Activated CD8-positive, alpha-beta T cell treated with anti-CD3 and anti-CD28 coated beads for 36 hours (primary cell): ENCODE measurements at regions not wholly inside any gene's neighbourhood (a gene's known extent, or its start where the extent isn't known, plus 50 kb on each side); places are given as distances from the start of the nearest gene placed in this dataset.

Experiments
- ATAC-seq: fragments of 200-7000 bp; cut with Tn5 transposase; one replicate; pipeline ENCODE4 v1.10.0; 2021; ENCODE audit warnings: mild to moderate bottlenecking, moderate library complexity
- CTCF ChIA-PET: fragments of 350-600 bp; sonication (Branson Sonifier 250); formaldehyde crosslinking; loops from one replicate; lab custom pipeline; 2021; ENCODE audit warnings: antibody characterized with exemption; lab: Charles Lee
- POLR2A ChIA-PET: fragments of 350-600 bp; sonication (Branson Sonifier 250); formaldehyde crosslinking; loops from one replicate; lab custom pipeline; 2021; ENCODE audit warnings: antibody characterized with exemption; lab: Charles Lee
- DNase-seq: peaks from one replicate; pipeline ENCODE4 v3.0.0-alpha.2; 2020
- H3K27ac Mint-ChIP-seq: one replicate; pipeline ENCODE4 v1.8.0; 2021; ENCODE audit warnings: mild to moderate bottlenecking, mixed read lengths
- H3K27me3 Mint-ChIP-seq: one replicate; pipeline ENCODE4 v1.8.0; 2021; ENCODE audit warnings: mixed read lengths
- H3K36me3 Mint-ChIP-seq: one replicate; pipeline ENCODE4 v1.8.0; 2021; ENCODE audit warnings: low read depth, mixed read lengths
- H3K4me1 Mint-ChIP-seq: one replicate; pipeline ENCODE4 v1.8.0; 2021; ENCODE audit warnings: low read depth, mixed read lengths
- H3K4me3 Mint-ChIP-seq: one replicate; pipeline ENCODE4 v1.8.0; 2021; ENCODE audit warnings: mild to moderate bottlenecking, moderate library complexity, mixed read lengths
- H3K9me3 Mint-ChIP-seq: one replicate; pipeline ENCODE4 v1.8.0; 2021; ENCODE audit warnings: mixed read lengths
- CTCF ChIP-seq: fragments of 200-600 bp; IDR thresholded peaks from one replicate; pipeline ENCODE4 v1.8.0; 2022; ENCODE audit warnings: antibody characterized with exemption, mild to moderate bottlenecking
- intact Hi-C: fragments of 100-400 bp; cut with micrococcal nuclease; formaldehyde crosslinking; loops from one replicate; pipeline ENCODE4 v1.10.0; 2022

GRCh38 chr2:120953066-120953756, 217.5 kb downstream of the GLI2 start:
- CTCF ChIA-PET = no interaction called here
- DNase-seq = no peak
- Mint-ChIP-seq H3K4me3 (no peak overlapping the region), H3K27me3 (no peaks in the 10 kb centered on the region), H3K4me1 (no peaks in the 10 kb centered on the region), H3K27ac (no peak overlapping the region), H3K9me3 (no peaks in the 10 kb centered on the region), H3K36me3 (no peaks in the 10 kb centered on the region)
- intact Hi-C loops = no loop called here
- TF ChIP-seq CTCF = no peak
- POLR2A ChIA-PET = no interaction called here
- ATAC-seq = no peak

- H3K4me3 Mint-ChIP-seq = no peak overlapping the region
- no peaks in the 10 kb centered on the region for H3K36me3 Mint-ChIP-seq
- ChIA-PET POLR2A (no interaction called here), CTCF (no interaction called here)
- TF ChIP-seq CTCF = no peak
- intact Hi-C loops = no loop called here
- no peaks in the 10 kb centered on the region for H3K4me1 Mint-ChIP-seq
- no peaks in the 10 kb centered on the region for H3K27me3 Mint-ChIP-seq
- no peak for ATAC-seq
- DNase-seq = no peak
- no peak overlapping the region for H3K27ac Mint-ChIP-seq
- no peaks in the 10 kb centered on the region for H3K9me3 Mint-ChIP-seq
These were observed 218.3 kb downstream of the GLI2 start for GRCh38 chr2:120953843-120954584.

- no peak overlapping the region for H3K4me3 Mint-ChIP-seq
- ATAC-seq (no peak), DNase-seq (no peak)
- ChIA-PET CTCF (no interaction called here), POLR2A (no interaction called here)
- no peaks in the 10 kb centered on the region for H3K9me3 Mint-ChIP-seq
- no peak for TF ChIP-seq CTCF
- intact Hi-C loops = no loop called here
- no peaks in the 10 kb centered on the region for H3K27me3 Mint-ChIP-seq
- no peaks in the 10 kb centered on the region for H3K36me3 Mint-ChIP-seq
- H3K4me1 Mint-ChIP-seq = no peaks in the 10 kb centered on the region
- H3K27ac Mint-ChIP-seq = no peak overlapping the region
These were observed 219.3 kb downstream of the GLI2 start for GRCh38 chr2:120954939-120955338.

- Mint-ChIP-seq H3K9me3 (no peaks in the 10 kb centered on the region), H3K4me3 (no peak overlapping the region), H3K27me3 (no peaks in the 10 kb centered on the region), H3K36me3 (no peaks in the 10 kb centered on the region), H3K27ac (no peak overlapping the region), H3K4me1 (no peaks in the 10 kb centered on the region)
- no peak for TF ChIP-seq CTCF
- ChIA-PET CTCF (no interaction called here), POLR2A (no interaction called here)
- DNase-seq (no peak), ATAC-seq (no peak)
- intact Hi-C loops = no loop called here
These were observed 219.8 kb downstream of the GLI2 start for GRCh38 chr2:120955427-120955826.

GRCh38 chr2:120956486-120957156, 221.0 kb downstream of the GLI2 start:
- Mint-ChIP-seq H3K4me1 (no peaks in the 10 kb centered on the region), H3K4me3 (no peak overlapping the region), H3K36me3 (no peaks in the 10 kb centered on the region), H3K27me3 (no peaks in the 10 kb centered on the region), H3K9me3 (no peaks in the 10 kb centered on the region), H3K27ac (no peak overlapping the region)
- ATAC-seq (no peak), DNase-seq (no peak)
- intact Hi-C loops = no loop called here
- TF ChIP-seq CTCF = no peak
- ChIA-PET POLR2A (no interaction called here), CTCF (no interaction called here)
